GM12865 (cell line): ENCODE measurements at regions not wholly inside any gene's neighbourhood (a gene's known extent, or its start where the extent isn't known, plus 50 kb on each side); places are given as distances from the start of the nearest gene placed in this dataset.

ENCODE experiments used
- DNase-seq: peaks from one replicate; pipeline ENCODE4 v3.0.0; 2010; ENCODE audit warnings: low read depth
- H3K4me3 ChIP-seq: 2 replicates; pipeline ENCODE4 v1.5.1; 2011; ENCODE audit warnings: mild to moderate bottlenecking, low read depth, low read length, control low read depth
- CTCF ChIP-seq: IDR thresholded peaks from 2 replicates; pipeline ENCODE4 v1.5.1; 2011; ENCODE audit warnings: low read length, control low read depth, low read depth, inconsistent platforms; ENCODE audit not compliant: insufficient read depth; ENCODE audit errors: missing control alignments

- no peak overlapping the region for H3K4me3 ChIP-seq
- no peak for TF ChIP-seq CTCF
- DNase-seq, result no peak
Measured at GRCh38 chr16:6483469-6484033, 849.1 kb upstream of the RBFOX1 start.

- H3K4me3 ChIP-seq, result no peak overlapping the region
- no peak for TF ChIP-seq CTCF
- no peak for DNase-seq
Measured at GRCh38 chr16:6482696-6483468, 849.8 kb upstream of the RBFOX1 start.

GRCh38 chr16:6481894-6482293, 850.8 kb upstream of the RBFOX1 start:
- no peak overlapping the region for H3K4me3 ChIP-seq
- no peak for TF ChIP-seq CTCF
- no peak for DNase-seq

- DNase-seq, result no peak
- no peak for TF ChIP-seq CTCF
- no peak overlapping the region for H3K4me3 ChIP-seq
Measured at GRCh38 chr16:6453742-6454141, 878.9 kb upstream of the RBFOX1 start.

- H3K4me3 ChIP-seq, result no peak overlapping the region
- DNase-seq, result no peak
- no peak for TF ChIP-seq CTCF
Measured at GRCh38 chr16:6447021-6447790, 885.4 kb upstream of the RBFOX1 start.

- DNase-seq, result no peak
Measured at GRCh38 chr16:6446370-6446769, 886.3 kb upstream of the RBFOX1 start.

More at GRCh38 chr16:6446370-6446769, 886.3 kb upstream of the RBFOX1 start:
- H3K4me3 ChIP-seq, result no peak overlapping the region
- TF ChIP-seq CTCF, result no peak
